GM23338 (cell line): ENCODE measurements at regions not wholly inside any gene's neighbourhood (a gene's known extent, or its start where the extent isn't known, plus 50 kb on each side); places are given as distances from the start of the nearest gene placed in this dataset.

Experiments used
- ATAC-seq: fragments of 200-7000 bp; cut with Tn5 transposase; 3 replicates; pipeline ENCODE4 v1.9.1; 2020
- DNase-seq: peaks from one replicate; pipeline ENCODE4 v3.0.0-alpha.2; 2015; ENCODE audit warnings: low spot score
- H2AFZ ChIP-seq: fragments of 200-600 bp; sonication (generic); 2 replicates; pipeline ENCODE4 v1.8.0; 2016; ENCODE audit warnings: antibody characterized with exemption, mild to moderate bottlenecking, moderate library complexity
- H3F3A ChIP-seq: fragments of 200-600 bp; sonication (generic); replicated peaks from 2 replicates; pipeline ENCODE4 v1.8.0; 2017; ENCODE audit warnings: antibody characterized with exemption, mixed run types, low read depth
- H3K27ac ChIP-seq: fragments of 200-600 bp; sonication (generic); 2 replicates; pipeline ENCODE4 v1.6.1; 2016; ENCODE audit warnings: low read depth
- H3K27me3 ChIP-seq: fragments of 200-600 bp; sonication (generic); 2 replicates; pipeline ENCODE4 v1.8.0; 2016; ENCODE audit warnings: mild to moderate bottlenecking, mixed run types, moderate library complexity; ENCODE audit not compliant: insufficient read depth
- H3K36me3 ChIP-seq: fragments of 200-600 bp; sonication (generic); 2 replicates; pipeline ENCODE4 v1.8.0; 2016; ENCODE audit warnings: mild to moderate bottlenecking; ENCODE audit not compliant: insufficient read depth
- H3K4me1 ChIP-seq: fragments of 200-600 bp; sonication (generic); 2 replicates; pipeline ENCODE4 v1.8.0; 2016; ENCODE audit warnings: mild to moderate bottlenecking, moderate library complexity; ENCODE audit not compliant: insufficient read depth
- H3K4me2 ChIP-seq: fragments of 200-600 bp; sonication (generic); 2 replicates; pipeline ENCODE4 v1.7.1; 2017; ENCODE audit warnings: mixed run types
- H3K4me3 ChIP-seq: fragments of 200-600 bp; sonication (generic); 2 replicates; pipeline ENCODE4 v1.6.1; 2016; ENCODE audit warnings: mixed run types
- H3K79me2 ChIP-seq: fragments of 200-600 bp; sonication (generic); replicated peaks from 2 replicates; pipeline ENCODE4 v1.8.0; 2017; ENCODE audit warnings: mild to moderate bottlenecking; ENCODE audit not compliant: insufficient read depth
- H3K9me2 ChIP-seq: fragments of 200-600 bp; sonication (generic); 2 replicates; pipeline ENCODE4 v1.8.0; 2017; ENCODE audit not compliant: insufficient read depth
- H4K20me1 ChIP-seq: fragments of 200-600 bp; sonication (generic); replicated peaks from 2 replicates; pipeline ENCODE4 v1.8.0; 2017; ENCODE audit warnings: mild to moderate bottlenecking; ENCODE audit not compliant: insufficient read depth
- H3K27ac Mint-ChIP-seq: 2 replicates; pipeline ENCODE4 v1.8.0; 2020; ENCODE audit warnings: inconsistent platforms, mild to moderate bottlenecking, moderate library complexity, mixed read lengths
- H3K27me3 Mint-ChIP-seq: 3 replicates; pipeline ENCODE4 v1.8.0; 2022; ENCODE audit warnings: low read depth, mild to moderate bottlenecking, moderate library complexity, mixed read lengths, inconsistent platforms; ENCODE audit not compliant: insufficient read depth, poor library complexity
- H3K36me3 Mint-ChIP-seq: 3 replicates; pipeline ENCODE4 v1.8.0; 2021; ENCODE audit warnings: low read depth, mild to moderate bottlenecking, inconsistent platforms, moderate library complexity, mixed read lengths
- H3K4me1 Mint-ChIP-seq: 3 replicates; pipeline ENCODE4 v1.8.0; 2020; ENCODE audit warnings: mild to moderate bottlenecking, inconsistent platforms, mixed read lengths
- H3K4me3 Mint-ChIP-seq: 3 replicates; pipeline ENCODE4 v1.8.0; 2021; ENCODE audit warnings: moderate library complexity, mild to moderate bottlenecking, inconsistent platforms, mixed read lengths
- H3K9me3 Mint-ChIP-seq: 3 replicates; pipeline ENCODE4 v1.8.0; 2020; ENCODE audit warnings: moderate library complexity, mild to moderate bottlenecking, inconsistent platforms, mixed read lengths
- STAT1 ChIP-seq: IDR thresholded peaks from one replicate; pipeline ENCODE4 v1.6.1; 2016; ENCODE audit warnings: antibody characterized with exemption; ENCODE audit not compliant: unreplicated experiment
- ZNF114 ChIP-seq: fragments of 250-450 bp; sonication (Bioruptor Pico); IDR thresholded peaks from 2 replicates; pipeline ENCODE4 v1.5.0; 2020; ENCODE audit warnings: mild to moderate bottlenecking, moderate library complexity
- ZNF462 ChIP-seq: fragments of 250-450 bp; sonication (Bioruptor Pico); IDR thresholded peaks from 2 replicates; pipeline ENCODE4 v1.5.0; 2020; ENCODE audit warnings: mild to moderate bottlenecking, moderate library complexity
- TF ChIP-seq, protein P1 (sequence below): IDR thresholded peaks from one replicate; pipeline ENCODE4 v1.6.1; 2018; ENCODE audit warnings: antibody characterized with exemption; ENCODE audit not compliant: unreplicated experiment

- no peak for TF ChIP-seq ZNF462 (CRISPR knock-in tag)
- TF ChIP-seq ZNF114 (CRISPR knock-in tag): no peak
These were observed 133.4 kb upstream of the GRID2 start (continued) for GRCh38 chr4:92170340-92170739.

DNA sequence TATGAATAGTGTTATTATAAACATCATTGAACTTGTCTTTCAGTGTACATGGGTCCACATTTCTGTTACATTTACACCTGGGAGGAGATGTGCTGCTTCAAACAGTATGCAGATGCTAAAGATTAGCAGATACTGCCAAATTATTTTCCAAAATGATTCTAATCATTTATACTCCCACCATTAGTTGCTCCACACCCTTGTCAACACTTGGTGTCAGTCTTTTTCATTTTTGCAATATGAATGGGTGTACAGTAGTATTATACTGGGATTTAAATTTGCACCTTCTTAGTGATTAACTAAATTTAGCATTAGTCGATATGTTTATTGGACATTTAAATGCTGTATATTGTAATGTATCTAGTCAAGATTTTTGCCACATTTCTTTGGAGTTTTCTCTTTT is 131.6 kb upstream of the GRID2 start:
- Histone ChIP-seq H3K79me2 (no peaks in the 10 kb centered on the region), H3K27ac (no peak overlapping the region), H3K4me1 (no peaks in the 10 kb centered on the region), H3K4me2 (no peak overlapping the region), H3K4me3 (no peak overlapping the region), H3K36me3 (no peaks in the 10 kb centered on the region), H4K20me1 (no peaks in the 10 kb centered on the region), H3F3A (no peaks in the 10 kb centered on the region), H2AFZ (no peak overlapping the region), H3K9me2 (no peaks in the 10 kb centered on the region), H3K27me3 (no peaks in the 10 kb centered on the region)
- Mint-ChIP-seq H3K27me3 (no peaks in the 10 kb centered on the region), H3K4me3 (no peak overlapping the region), H3K9me3 (peaks cover 5% of the 10 kb centered on the region; the same call in 2 of the 3 replicates), H3K27ac (no peak overlapping the region), H3K4me1 (peaks cover 5% of the 10 kb centered on the region; the same call in 1 of the 3 replicates), H3K36me3 (no peaks in the 10 kb centered on the region)
- DNase-seq: no peak
- ATAC-seq: no peak
- TF ChIP-seq ZNF462 (CRISPR knock-in tag) (no peak), STAT1 (no peak)
- TF ChIP-seq, protein P1, sequence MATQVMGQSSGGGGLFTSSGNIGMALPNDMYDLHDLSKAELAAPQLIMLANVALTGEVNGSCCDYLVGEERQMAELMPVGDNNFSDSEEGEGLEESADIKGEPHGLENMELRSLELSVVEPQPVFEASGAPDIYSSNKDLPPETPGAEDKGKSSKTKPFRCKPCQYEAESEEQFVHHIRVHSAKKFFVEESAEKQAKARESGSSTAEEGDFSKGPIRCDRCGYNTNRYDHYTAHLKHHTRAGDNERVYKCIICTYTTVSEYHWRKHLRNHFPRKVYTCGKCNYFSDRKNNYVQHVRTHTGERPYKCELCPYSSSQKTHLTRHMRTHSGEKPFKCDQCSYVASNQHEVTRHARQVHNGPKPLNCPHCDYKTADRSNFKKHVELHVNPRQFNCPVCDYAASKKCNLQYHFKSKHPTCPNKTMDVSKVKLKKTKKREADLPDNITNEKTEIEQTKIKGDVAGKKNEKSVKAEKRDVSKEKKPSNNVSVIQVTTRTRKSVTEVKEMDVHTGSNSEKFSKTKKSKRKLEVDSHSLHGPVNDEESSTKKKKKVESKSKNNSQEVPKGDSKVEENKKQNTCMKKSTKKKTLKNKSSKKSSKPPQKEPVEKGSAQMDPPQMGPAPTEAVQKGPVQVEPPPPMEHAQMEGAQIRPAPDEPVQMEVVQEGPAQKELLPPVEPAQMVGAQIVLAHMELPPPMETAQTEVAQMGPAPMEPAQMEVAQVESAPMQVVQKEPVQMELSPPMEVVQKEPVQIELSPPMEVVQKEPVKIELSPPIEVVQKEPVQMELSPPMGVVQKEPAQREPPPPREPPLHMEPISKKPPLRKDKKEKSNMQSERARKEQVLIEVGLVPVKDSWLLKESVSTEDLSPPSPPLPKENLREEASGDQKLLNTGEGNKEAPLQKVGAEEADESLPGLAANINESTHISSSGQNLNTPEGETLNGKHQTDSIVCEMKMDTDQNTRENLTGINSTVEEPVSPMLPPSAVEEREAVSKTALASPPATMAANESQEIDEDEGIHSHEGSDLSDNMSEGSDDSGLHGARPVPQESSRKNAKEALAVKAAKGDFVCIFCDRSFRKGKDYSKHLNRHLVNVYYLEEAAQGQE: no peak
